ENCODE measurements at regions not wholly inside any gene's neighbourhood (a gene's known extent, or its start where the extent isn't known, plus 50 kb on each side); places are given as distances from the start of the nearest gene placed in this dataset.

GRCh38 chr6:4615231-4615630 lies 161.0 kb upstream of the CDYL start:
- DNase-seq: no peak

GRCh38 chr6:4614637-4615036 lies 161.6 kb upstream of the CDYL start:
- DNase-seq: no peak

GRCh38 chr6:4613795-4614194 lies 162.4 kb upstream of the CDYL start:
- no peak for DNase-seq

DNA sequence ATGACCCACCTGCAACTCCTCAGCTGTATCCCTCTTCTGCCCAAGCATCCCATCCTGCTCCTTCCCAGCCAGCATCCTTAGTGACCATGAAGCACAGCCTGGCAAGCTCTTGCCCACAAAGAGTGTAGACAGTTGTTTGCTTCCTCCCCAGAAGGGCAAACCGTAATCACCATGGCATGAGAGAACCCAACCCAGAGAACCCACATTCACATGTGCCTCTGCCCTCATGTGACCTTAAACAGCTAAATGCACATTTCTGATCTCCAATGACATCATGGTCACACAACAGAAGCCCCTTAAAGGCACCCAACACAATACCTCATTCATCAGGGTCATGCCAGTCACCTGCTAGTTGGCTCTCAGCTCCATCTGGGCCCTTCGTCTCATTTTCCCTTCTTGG lies 162.8 kb upstream of the CDYL start:
- DNase-seq: no peak

GRCh38 chr6:4612636-4613171 lies 163.5 kb upstream of the CDYL start:
- DNase-seq: no peak

- no peak for DNase-seq
Measured at GRCh38 chr6:4611429-4612129, 164.6 kb upstream of the CDYL start.

- no peak for DNase-seq
Measured at GRCh38 chr6:4610256-4610655, 165.9 kb upstream of the CDYL start.

- no peak for DNase-seq
Measured at GRCh38 chr6:4608361-4609115, 167.7 kb upstream of the CDYL start.

DNA sequence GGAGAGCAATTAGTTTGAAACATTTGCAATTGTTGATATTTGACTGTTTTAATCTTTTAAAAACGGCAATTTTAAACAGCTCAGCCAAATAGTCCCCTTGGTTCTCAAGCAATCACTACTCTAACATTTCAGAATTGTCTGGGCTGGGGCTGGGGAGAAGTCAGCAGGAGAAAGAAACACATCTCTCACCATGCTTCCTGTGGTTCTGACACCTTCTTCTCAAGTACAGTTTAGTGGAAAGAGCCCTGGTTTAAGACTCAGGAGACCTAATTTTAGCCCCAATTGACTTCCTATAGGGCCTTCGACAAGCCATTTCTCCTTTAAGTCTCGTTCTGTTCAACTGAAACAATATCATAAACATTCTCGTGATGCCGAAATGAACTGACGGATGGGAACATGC lies 168.4 kb upstream of the CDYL start:
- DNase-seq: no peak

DNA sequence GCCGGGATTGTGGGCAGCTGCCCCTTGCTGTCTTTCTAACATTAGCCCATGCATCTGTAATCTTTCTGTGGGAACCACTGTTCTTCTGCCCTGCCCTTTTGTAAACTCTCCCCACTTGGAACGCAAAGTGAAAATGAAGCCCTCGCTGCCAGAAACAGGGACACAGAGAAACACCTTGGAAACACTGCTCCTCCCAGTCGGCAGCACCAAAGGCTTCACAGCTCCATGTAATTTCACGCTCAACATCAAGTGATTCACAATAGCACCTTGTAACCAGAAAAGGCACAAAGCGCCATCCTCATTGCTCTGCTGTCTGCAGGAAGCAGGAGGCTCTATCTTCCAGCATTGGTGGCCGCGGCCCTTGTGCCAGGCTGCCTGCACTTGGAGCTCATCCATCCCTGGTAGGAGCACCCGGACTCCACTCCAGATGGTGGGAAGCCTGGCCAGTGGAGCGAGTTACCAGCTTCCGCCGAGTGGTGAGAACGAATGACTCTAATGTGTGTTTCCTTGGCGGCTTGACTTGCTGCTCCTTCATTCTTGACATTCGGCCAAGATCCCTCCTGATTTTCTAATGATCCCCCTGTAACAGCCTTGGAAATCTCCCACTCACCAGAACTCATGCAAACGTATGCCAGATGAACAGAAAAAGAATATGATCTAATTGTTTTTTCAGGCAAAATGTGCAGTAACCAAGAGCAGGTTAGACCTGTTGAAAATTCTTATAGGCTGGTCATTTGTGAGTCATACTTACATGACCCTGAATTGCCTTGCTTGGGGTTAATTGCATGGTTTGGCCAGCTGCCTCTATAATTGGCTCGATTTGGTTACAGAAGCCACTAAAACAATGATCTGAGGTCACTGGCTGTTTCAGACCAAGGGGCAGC lies 169.1 kb upstream of the CDYL start:
- no peak for DNase-seq

DNA sequence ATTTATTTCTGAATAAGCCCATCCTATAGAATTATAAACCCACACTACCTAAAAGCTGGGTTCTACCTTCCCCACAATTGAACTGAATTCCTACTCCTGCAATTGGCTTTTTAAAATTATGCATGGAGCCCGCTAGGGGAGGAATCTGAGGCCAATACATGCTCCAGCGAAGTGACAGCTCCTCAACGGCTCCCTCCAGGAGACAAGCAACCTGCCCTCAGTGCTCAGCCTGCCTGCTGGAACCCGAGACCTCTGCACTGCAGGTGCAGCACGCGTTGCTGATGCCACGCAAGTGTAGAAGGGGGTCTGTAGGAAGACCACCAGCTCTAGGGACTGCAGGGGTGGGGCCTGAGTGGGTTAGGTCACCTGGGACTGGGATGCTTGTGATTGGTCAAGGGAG lies 170.2 kb upstream of the CDYL start:
- no peak for DNase-seq

GRCh38 chr6:4603856-4604369 lies 172.3 kb upstream of the CDYL start:
- DNase-seq: no peak

- DNase-seq: no peak
Measured at GRCh38 chr6:4603291-4603690, 172.9 kb upstream of the CDYL start.

DNA sequence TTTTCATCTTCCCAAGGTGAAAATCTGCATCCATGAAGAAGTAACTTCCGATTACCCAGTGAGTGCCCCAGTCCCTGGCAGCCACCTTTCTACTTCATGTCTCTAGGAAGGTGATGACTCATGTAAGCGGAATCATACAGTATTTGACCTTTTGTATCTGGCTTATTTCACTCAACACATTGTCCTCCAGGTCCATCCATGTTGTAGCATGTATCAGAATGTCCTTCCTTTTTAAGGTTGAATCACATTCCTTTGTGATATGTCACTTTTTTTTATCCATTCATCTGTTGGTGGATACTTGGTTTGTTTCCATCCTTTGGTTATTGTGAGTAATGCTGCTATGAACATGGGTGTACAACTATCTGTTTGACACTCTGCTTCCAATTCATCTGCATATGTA lies 176.3 kb upstream of the CDYL start:
- DNase-seq: no peak

DNA sequence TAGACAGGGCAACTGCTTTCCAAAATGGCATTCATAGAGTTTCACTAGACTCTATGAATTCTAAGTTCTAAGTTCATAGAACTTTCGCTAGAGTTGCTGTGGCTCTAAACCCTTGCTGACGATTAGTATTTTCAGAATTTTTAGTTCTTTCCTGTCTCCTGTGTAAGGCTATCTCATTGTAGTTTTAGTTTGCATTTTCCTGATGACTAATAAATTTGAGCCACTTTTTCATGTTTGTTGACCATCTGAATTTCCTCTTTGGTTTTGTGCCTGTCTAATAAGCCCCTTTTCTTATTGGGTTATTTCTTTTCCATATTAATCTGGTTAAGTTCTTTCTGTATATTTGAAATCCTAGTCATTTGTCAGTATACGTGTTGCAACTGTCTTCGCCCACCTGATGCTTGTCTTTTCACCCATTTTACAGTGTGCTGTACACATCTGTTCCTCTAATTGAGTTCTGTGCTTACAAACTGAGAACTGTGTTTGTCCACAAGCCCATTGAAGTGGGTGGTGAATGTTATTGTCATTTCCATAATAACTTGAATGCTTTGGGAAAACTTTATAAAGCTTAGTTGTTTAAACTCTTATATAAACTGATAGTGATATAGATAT lies 177.7 kb upstream of the CDYL start:
- DNase-seq: no peak

DNA sequence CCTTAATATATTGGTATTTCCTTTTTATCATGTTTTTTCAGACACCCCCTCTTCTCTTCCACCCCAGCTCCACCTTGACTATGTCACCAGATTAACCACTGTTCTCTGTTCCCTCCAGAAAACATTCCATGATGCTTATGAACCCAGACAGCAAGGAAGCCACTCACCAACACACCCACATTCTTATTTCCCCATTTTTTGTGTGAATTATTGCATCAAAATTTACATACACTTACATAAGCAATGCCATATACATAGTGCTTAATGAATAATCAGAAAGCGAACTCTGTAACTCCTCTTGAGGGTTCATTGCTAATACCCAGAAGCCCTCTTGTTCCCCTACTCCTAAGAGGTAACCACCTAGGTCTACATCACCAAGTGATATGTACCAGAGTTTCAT lies 182.3 kb upstream of the CDYL start:
- no peak for DNase-seq

- no peak for DNase-seq
Measured at GRCh38 chr6:4592026-4592425, 184.2 kb upstream of the CDYL start.

- DNase-seq: no peak
Measured at GRCh38 chr6:4591218-4591617, 185.0 kb upstream of the CDYL start.

GRCh38 chr6:4589295-4589694 lies 186.9 kb upstream of the CDYL start:
- DNase-seq: no peak

GRCh38 chr6:4588581-4588980 lies 187.6 kb upstream of the CDYL start:
- no peak for DNase-seq

GRCh38 chr6:4588163-4588562 lies 188.0 kb upstream of the CDYL start:
- no peak for DNase-seq

GRCh38 chr6:4587171-4587570 lies 189.0 kb upstream of the CDYL start:
- DNase-seq: no peak

- no peak for DNase-seq
Measured at GRCh38 chr6:4586469-4586859, 189.7 kb upstream of the CDYL start.

Data from activated effector memory CD4-positive, alpha-beta T cell treated with Interleukin-2 at 50 U/mL for 16 hours (primary cell).